ENCODE measurements at regions not wholly inside any gene's neighbourhood (a gene's known extent, or its start where the extent isn't known, plus 50 kb on each side); places are given as distances from the start of the nearest gene placed in this dataset.

DNA sequence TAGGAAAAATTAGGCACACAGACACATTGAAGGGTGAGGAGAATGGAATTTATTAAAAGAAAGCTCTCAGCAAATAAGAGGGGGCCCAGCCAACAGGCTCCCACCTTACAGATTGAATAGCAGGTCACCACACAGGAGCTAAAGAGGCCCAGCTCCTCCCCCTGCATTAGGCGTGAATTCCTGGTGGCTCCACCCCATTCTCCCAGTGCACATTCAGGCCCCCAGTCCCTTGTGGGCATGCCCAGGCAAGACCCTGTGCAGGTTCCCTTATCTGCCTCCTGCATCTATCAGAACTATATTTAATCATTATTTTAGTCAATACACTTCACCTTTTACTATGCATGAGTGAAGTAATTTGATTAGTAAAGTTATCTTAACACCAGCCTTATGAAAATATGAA is 856.3 kb upstream of the NDST4 start:
- TF ChIP-seq, protein P1, sequence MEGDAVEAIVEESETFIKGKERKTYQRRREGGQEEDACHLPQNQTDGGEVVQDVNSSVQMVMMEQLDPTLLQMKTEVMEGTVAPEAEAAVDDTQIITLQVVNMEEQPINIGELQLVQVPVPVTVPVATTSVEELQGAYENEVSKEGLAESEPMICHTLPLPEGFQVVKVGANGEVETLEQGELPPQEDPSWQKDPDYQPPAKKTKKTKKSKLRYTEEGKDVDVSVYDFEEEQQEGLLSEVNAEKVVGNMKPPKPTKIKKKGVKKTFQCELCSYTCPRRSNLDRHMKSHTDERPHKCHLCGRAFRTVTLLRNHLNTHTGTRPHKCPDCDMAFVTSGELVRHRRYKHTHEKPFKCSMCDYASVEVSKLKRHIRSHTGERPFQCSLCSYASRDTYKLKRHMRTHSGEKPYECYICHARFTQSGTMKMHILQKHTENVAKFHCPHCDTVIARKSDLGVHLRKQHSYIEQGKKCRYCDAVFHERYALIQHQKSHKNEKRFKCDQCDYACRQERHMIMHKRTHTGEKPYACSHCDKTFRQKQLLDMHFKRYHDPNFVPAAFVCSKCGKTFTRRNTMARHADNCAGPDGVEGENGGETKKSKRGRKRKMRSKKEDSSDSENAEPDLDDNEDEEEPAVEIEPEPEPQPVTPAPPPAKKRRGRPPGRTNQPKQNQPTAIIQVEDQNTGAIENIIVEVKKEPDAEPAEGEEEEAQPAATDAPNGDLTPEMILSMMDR (IDR thresholded peaks at IDR 0.05) = no peak
- no peak for TF ChIP-seq POLR2A (IDR thresholded peaks at IDR 0.05)
